ENCODE measurements at regions not wholly inside any gene's neighbourhood (a gene's known extent, or its start where the extent isn't known, plus 50 kb on each side); places are given as distances from the start of the nearest gene placed in this dataset.

- no peak for DNase-seq (ENCODE audit: low read depth)
Observed at GRCh38 chr10:57015595-57016318, 654.7 kb upstream of the ZWINT start.

- DNase-seq (ENCODE audit: low read depth): no peak
Observed at GRCh38 chr10:57015187-57015586, 654.1 kb upstream of the ZWINT start.

- no peak for DNase-seq (ENCODE audit: low read depth)
Observed at GRCh38 chr10:57014758-57015157, 653.7 kb upstream of the ZWINT start.

GRCh38 chr10:57008189-57008588 is 647.1 kb upstream of the ZWINT start:
- DNase-seq (ENCODE audit: low read depth): no peak

GRCh38 chr10:56991591-56992069 is 630.6 kb upstream of the ZWINT start:
- no peak for DNase-seq (ENCODE audit: low read depth)

- no peak for DNase-seq (ENCODE audit: low read depth)
Observed at GRCh38 chr10:56975513-56975912, 614.5 kb upstream of the ZWINT start.

GRCh38 chr10:56973766-56974165 is 612.7 kb upstream of the ZWINT start:
- DNase-seq (ENCODE audit: low read depth): no peak

- DNase-seq (ENCODE audit: low read depth): no peak
Observed at GRCh38 chr10:56943221-56943755, 582.2 kb upstream of the ZWINT start.

GRCh38 chr10:56934515-56934914 is 573.5 kb upstream of the ZWINT start:
- DNase-seq (ENCODE audit: low read depth): no peak

- no peak for DNase-seq (ENCODE audit: low read depth)
Observed at GRCh38 chr10:56928714-56929113, 567.7 kb upstream of the ZWINT start.

GRCh38 chr10:56927701-56928100 is 566.6 kb upstream of the ZWINT start:
- DNase-seq (ENCODE audit: low read depth): no peak

GRCh38 chr10:56920601-56921261 is 559.7 kb upstream of the ZWINT start:
- DNase-seq (ENCODE audit: low read depth): no peak

- no peak for DNase-seq (ENCODE audit: low read depth)
Observed at GRCh38 chr10:56912043-56912442, 551.0 kb upstream of the ZWINT start.

GRCh38 chr10:56905051-56905450 is 544.0 kb upstream of the ZWINT start:
- no peak for DNase-seq (ENCODE audit: low read depth)

- no peak for DNase-seq (ENCODE audit: low read depth)
Observed at GRCh38 chr10:56902554-56902953, 541.5 kb upstream of the ZWINT start.

- DNase-seq (ENCODE audit: low read depth): no peak
Observed at GRCh38 chr10:56895306-56895705, 534.2 kb upstream of the ZWINT start.

- no peak for DNase-seq (ENCODE audit: low read depth)
Observed at GRCh38 chr10:56881218-56881617, 520.2 kb upstream of the ZWINT start.

GRCh38 chr10:56880606-56881005 is 519.5 kb upstream of the ZWINT start:
- no peak for DNase-seq (ENCODE audit: low read depth)

- no peak for DNase-seq (ENCODE audit: low read depth)
Observed at GRCh38 chr10:56874950-56875349, 513.9 kb upstream of the ZWINT start.

GRCh38 chr10:56871160-56871668 is 510.2 kb upstream of the ZWINT start:
- DNase-seq (ENCODE audit: low read depth): no peak

GRCh38 chr10:56867236-56867635 is 506.2 kb upstream of the ZWINT start:
- DNase-seq (ENCODE audit: low read depth): no peak

GRCh38 chr10:56856569-56856968 is 495.5 kb upstream of the ZWINT start:
- no peak for DNase-seq (ENCODE audit: low read depth)

- DNase-seq (ENCODE audit: low read depth): no peak
Observed at GRCh38 chr10:56844978-56845529, 484.0 kb upstream of the ZWINT start.

Data from activated T-cell treated with anti-CD3 and anti-CD28 coated beads for 48 hours (primary cell).